ENCODE measurements at regions not wholly inside any gene's neighbourhood (a gene's known extent, or its start where the extent isn't known, plus 50 kb on each side); places are given as distances from the start of the nearest gene placed in this dataset.

GRCh38 chr12:74817499-74817898 is 279.9 kb downstream of the ATXN7L3B start:
- DNase-seq (ENCODE audit: low read depth) = no peak
- TF ChIP-seq, protein P1, sequence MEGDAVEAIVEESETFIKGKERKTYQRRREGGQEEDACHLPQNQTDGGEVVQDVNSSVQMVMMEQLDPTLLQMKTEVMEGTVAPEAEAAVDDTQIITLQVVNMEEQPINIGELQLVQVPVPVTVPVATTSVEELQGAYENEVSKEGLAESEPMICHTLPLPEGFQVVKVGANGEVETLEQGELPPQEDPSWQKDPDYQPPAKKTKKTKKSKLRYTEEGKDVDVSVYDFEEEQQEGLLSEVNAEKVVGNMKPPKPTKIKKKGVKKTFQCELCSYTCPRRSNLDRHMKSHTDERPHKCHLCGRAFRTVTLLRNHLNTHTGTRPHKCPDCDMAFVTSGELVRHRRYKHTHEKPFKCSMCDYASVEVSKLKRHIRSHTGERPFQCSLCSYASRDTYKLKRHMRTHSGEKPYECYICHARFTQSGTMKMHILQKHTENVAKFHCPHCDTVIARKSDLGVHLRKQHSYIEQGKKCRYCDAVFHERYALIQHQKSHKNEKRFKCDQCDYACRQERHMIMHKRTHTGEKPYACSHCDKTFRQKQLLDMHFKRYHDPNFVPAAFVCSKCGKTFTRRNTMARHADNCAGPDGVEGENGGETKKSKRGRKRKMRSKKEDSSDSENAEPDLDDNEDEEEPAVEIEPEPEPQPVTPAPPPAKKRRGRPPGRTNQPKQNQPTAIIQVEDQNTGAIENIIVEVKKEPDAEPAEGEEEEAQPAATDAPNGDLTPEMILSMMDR (IDR thresholded peaks at IDR 0.05; ENCODE audit: insufficient read depth, low read depth, low read length) = no peak

GRCh38 chr12:74818412-74818811 is 280.8 kb downstream of the ATXN7L3B start:
- TF ChIP-seq, protein P1 (IDR thresholded peaks at IDR 0.05; ENCODE audit: insufficient read depth, low read depth, low read length) = no peak
- no peak for DNase-seq (ENCODE audit: low read depth)

More at GRCh38 chr12:74817499-74817898, 279.9 kb downstream of the ATXN7L3B start:
- H3K4me3 ChIP-seq (ENCODE audit: low read depth, low read length) = no peak overlapping the region

DNA sequence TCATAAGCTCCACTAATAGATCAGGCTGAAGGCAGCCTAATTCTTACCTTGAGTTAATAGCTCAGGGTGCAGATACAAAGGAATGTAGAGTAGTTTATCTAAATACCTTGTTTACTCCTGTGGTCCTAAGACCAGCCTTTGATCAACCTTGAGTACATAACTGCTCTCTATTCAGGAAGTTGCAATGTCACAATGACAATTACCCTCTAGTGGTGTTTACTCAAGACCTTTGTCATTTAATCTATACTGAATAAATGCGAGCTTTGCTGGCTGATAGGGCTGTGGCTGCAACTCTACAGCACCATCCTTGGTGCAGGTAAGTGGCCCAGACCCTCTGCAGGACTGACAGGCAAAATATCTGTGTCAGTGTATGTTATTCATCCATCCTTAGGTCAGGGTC is 282.7 kb downstream of the ATXN7L3B start:
- no peak for DNase-seq (ENCODE audit: low read depth)
- TF ChIP-seq, protein P1 (IDR thresholded peaks at IDR 0.05; ENCODE audit: insufficient read depth, low read depth, low read length) = no peak
- H3K4me3 ChIP-seq (ENCODE audit: low read depth, low read length) = no peak overlapping the region

More at GRCh38 chr12:74818412-74818811, 280.8 kb downstream of the ATXN7L3B start:
- H3K4me3 ChIP-seq (ENCODE audit: low read depth, low read length) = no peak overlapping the region

- no peak overlapping the region for H3K4me3 ChIP-seq (ENCODE audit: low read depth, low read length)
- TF ChIP-seq, protein P1 (IDR thresholded peaks at IDR 0.05; ENCODE audit: insufficient read depth, low read depth, low read length) = no peak
- no peak for DNase-seq (ENCODE audit: low read depth)
These were observed 298.9 kb downstream of the ATXN7L3B start for GRCh38 chr12:74836567-74836966.

DNA sequence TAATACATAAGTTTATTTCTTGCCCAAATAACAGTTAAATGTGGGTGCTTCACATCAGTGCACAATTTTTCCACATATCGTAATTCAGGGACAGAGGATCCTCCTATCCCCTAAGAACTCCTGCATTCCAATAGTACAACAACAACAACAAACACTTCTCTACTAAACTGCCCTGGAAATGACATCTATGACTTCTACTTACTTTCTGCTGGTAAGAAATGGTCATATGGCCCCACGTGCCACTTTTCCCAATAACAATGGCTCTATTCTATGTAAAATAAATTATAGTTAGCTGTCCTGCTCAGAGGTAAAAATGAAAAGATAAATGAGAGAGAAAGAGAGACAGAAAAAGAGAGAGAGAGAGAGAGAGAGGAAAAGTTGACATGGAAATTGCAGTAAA is 308.5 kb downstream of the ATXN7L3B start:
- TF ChIP-seq, protein P1 (IDR thresholded peaks at IDR 0.05; ENCODE audit: insufficient read depth, low read depth, low read length) = no peak
- no peak for DNase-seq (ENCODE audit: low read depth)
- no peak overlapping the region for H3K4me3 ChIP-seq (ENCODE audit: low read depth, low read length)

- H3K4me3 ChIP-seq (ENCODE audit: low read depth, low read length) = no peak overlapping the region
- no peak for DNase-seq (ENCODE audit: low read depth)
- TF ChIP-seq, protein P1 (IDR thresholded peaks at IDR 0.05; ENCODE audit: insufficient read depth, low read depth, low read length) = no peak
These were observed 309.5 kb downstream of the ATXN7L3B start for GRCh38 chr12:74847169-74847568.

GRCh38 chr12:74848006-74848405 is 310.4 kb downstream of the ATXN7L3B start:
- no peak overlapping the region for H3K4me3 ChIP-seq (ENCODE audit: low read depth, low read length)
- TF ChIP-seq, protein P1 (IDR thresholded peaks at IDR 0.05; ENCODE audit: insufficient read depth, low read depth, low read length) = no peak
- DNase-seq (ENCODE audit: low read depth) = no peak

Data from fibroblast of villous mesenchyme (primary cell).